ENCODE measurements at regions not wholly inside any gene's neighbourhood (a gene's known extent, or its start where the extent isn't known, plus 50 kb on each side); places are given as distances from the start of the nearest gene placed in this dataset.
"Not testable (repeated sequence)": the region's sequence is repeated elsewhere in the genome, so short reads cannot be mapped to it uniquely, and the experiment has no call there.

DNA sequence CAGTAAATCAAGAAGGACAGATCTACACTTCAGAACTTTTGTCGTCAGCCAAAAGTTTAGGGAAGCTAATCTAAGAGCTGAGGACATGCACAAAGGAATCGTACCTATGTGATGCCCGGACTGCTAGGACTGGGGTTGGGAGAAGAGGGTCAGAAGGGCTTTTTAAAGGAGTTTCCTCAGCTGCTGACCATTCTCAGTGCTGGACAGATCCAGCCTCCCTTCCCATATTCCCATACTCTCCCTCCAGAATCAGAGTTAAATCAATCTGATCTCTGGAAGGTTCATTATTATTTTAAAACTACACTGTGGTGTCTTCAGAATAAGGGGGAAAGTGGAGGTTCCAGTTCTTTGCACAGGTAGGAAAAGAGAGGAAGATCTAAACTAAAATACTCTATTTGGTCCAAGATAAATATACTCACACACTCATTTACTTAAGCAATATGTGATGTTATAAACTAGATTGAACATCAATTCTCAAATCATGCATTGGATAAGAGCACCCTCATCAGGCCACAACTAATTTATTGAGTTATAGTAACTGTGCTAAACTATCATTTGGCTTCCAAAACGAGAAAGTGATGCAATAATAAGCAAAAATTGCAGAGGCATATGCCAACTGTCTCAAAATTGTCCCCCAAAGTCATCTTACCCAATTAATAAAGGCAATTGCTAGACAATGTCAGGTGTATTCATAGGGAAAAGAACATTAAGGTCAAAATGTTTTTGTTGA lies 124.7 kb downstream of the HNRNPD start:
- in situ Hi-C loops (cut with MboI; ENCODE audit: low sequenced_read_pairs), result no loop called here

DNA sequence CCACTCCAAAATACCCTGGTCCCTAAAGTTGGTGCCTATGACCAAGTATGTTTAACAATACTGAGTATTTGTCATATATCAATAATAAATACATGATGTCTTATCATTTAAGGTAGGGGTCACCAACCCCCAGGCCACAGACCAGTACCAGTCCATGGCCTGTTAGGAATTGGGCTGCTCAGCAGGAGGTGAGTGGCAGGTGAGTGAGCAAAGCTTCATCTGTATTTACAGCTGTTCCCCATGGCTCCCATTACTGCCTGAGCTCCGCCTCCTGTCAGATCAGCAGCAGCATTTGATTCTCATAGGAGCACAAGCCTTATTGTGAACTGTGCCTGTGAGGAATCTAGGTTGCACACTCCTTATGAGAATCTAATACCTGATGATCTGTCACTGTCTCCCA lies 126.2 kb downstream of the HNRNPD start:
- in situ Hi-C loops (cut with MboI; ENCODE audit: low sequenced_read_pairs), result no loop called here

DNA sequence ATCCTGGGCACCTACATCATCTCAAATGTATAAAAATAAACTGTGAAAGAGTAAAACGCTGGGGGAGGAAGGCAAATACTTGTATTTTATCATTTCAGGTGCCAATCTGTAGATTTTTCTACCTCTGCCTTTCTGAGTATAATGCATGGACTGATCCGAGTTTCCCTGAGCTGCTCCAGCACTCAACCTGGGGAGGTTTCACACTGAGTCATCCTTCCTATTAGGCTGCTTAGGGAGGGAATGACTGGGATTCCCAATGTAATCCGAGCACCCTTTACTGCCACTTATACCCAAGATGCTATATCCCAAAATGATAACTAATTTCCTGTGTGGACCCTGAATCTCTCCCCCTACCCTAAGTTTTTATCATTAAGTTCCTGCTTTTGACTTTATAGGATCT lies 126.6 kb downstream of the HNRNPD start:
- in situ Hi-C loops (cut with MboI; ENCODE audit: low sequenced_read_pairs), result no loop called here

DNA sequence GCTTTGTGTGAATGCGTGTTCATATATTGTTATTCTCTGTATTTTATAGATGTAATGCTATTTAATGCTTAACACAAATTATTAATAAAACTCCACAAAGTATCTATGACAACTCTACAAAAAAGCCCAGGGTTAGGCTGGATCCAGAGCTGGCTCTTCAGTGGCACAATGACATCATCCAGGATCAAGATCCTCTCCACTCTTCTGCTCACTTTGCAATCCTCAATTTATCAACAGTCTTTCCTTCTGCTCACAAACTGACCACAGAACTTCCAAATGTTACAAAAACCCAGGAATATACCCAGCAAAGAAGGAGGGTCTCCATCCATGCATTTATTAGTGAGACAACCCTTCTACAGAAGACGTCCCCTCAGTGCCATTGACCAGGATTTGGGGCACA lies 132.3 kb downstream of the HNRNPD start:
- in situ Hi-C loops (cut with MboI; ENCODE audit: low sequenced_read_pairs), result no loop called here

DNA sequence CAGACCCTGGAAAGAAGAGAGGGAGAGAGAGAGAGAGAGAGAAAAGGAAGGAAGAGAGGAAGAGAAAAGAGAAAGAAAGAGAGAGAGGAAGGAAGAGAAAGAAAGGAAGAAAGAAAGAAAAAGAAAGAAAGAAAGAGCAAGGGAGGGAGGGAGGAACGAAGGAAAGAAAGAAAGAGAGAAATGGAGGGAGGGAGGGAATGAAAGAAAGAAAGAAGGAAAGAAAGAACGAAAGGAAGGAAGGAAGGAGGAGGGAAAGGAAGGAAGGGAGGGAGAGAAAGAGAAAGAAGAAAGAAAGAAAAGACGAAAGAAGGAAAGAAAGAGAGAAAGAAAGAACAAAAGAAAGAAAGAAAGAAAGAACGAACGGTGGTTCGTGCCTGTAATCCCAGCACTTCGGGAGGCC lies 133.4 kb downstream of the HNRNPD start:
- in situ Hi-C loops (cut with MboI; ENCODE audit: low sequenced_read_pairs), result no loop called here

DNA sequence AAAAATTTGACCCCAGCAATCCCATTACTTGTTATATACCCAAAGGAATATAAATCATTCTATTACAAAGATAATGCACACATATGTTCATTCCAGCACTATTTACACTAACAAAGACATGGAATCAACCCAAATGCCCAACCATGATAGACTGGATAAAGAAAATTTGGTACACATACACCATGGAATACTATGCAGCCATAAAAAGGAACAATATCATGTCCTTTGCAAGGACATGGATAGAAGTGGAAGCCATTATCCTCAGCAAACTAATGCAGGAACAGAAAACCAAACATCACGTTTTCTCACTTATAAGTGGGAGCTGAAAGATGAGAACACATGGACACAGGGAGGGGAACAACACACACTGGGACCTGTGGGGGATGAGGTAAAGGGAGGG lies 136.6 kb downstream of the HNRNPD start:
- in situ Hi-C loops (cut with MboI; ENCODE audit: low sequenced_read_pairs), result not testable (repeated sequence)

DNA sequence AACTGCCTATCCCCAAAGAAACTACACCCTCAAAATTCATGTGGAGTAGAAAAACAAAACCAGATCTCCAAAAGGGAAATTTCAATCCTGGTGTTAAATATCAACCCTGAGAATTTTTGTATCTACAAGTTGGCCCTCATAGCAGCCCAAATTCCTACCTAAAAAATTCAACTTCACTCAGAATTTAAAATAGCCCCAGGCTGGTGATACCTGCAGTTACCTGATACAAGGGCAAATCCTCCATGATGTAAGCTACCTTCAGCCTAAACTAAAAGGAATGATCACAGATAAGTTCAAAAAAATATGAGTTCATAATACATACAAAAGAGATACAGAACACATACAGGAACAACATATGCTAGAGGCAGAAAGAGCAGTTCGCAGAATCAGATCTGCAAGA lies 138.4 kb downstream of the HNRNPD start:
- in situ Hi-C loops (cut with MboI; ENCODE audit: low sequenced_read_pairs), result no loop called here

DNA sequence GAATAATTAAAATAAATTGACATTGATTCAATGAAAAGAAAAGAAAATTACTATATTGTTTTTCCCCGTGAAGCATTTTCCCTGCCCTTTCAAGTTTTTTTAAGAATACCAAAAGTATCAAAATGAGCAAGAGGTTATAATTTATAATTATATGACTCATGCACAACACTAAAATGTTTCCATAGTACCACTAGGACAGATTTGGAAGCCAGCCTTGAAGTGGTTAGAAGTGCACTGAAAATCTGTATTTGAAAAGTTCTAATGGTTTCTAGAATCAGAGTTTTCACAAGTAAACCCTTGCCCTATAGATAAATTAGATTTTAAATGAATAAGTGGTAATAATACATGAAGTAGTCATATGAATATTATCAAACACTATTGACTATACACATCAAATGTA lies 140.9 kb downstream of the HNRNPD start:
- in situ Hi-C loops (cut with MboI; ENCODE audit: low sequenced_read_pairs), result no loop called here

DNA sequence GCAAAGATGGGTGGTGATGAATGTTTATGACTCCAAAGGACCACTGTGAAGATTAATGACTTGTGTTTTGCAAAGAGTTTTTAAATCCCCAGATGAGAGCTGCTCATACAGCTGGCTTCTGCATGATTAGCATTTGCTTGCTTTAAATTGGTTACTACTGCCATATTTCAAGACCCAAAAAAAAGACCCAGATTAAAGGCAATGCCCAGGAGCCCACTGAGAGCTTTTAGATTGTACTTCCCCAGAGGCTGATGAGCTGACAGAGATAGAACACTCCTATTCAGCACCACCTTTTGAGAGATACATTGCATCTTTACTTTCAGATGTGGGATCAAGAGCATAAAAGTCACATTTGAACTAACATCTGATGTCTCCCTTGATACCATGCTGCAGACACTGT lies 142.0 kb downstream of the HNRNPD start:
- in situ Hi-C loops (cut with MboI; ENCODE audit: low sequenced_read_pairs), result no loop called here

DNA sequence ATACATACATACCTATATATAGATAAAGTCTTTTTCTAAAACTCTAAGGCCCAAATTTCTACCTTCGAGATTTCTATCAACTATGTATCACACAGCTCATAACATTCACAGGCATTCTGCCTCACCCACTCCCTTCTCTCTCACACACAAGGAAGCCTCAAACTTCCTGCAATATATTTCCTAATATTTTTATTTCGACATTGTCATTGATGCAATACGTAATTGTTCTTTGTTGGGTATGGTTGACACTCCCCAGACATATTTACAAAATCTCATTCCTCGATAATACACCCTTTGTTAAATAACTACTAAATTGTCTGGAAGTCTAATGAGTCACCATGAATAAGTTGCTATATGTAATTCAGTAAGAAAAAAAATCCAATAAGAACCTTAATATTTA lies 143.5 kb downstream of the HNRNPD start:
- in situ Hi-C loops (cut with MboI; ENCODE audit: low sequenced_read_pairs), result no loop called here

DNA sequence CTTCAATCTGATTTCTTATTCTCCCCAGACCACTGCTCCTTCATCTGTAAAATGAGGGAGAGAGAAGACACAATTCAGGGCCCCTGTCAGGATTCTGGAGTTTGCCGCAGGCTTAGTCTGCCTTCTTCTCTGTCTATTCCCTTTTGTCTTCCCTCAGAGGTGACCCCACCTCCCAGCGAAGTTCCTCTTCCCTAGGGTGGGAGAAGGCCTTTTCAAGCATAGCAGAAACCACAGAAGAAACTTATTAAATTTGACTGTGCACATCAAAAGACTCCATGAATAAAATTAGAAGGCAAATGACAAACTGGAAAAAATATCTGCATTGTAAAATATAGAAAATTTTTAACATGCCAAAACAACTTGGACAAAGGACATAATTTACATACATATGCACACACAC lies 148.8 kb downstream of the HNRNPD start:
- in situ Hi-C loops (cut with MboI; ENCODE audit: low sequenced_read_pairs), result no loop called here

DNA sequence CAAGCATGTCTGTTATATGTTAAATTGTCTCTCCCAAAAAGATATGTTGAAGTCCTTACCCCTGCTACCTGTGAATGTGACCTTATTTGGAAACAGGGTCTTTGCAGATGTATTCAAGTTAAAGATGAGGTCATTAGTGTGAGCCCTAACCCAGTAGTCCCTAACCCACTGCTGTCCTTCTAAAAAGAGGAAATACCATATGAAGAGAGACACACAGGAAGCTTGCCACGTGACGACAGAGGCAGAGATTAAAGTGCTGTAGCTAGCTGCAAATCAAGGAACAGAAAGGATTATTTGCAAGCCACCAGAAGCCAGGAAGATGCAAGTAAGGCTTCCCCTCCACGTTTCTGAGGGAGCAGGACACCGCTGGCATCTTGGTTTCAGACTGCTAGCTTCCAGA lies 150.1 kb downstream of the HNRNPD start:
- in situ Hi-C loops (cut with MboI; ENCODE audit: low sequenced_read_pairs), result loop anchor here (25.0 kb wide), 1 partner anchor 811 kb away; no protein-coding TSS in a partner anchor

DNA sequence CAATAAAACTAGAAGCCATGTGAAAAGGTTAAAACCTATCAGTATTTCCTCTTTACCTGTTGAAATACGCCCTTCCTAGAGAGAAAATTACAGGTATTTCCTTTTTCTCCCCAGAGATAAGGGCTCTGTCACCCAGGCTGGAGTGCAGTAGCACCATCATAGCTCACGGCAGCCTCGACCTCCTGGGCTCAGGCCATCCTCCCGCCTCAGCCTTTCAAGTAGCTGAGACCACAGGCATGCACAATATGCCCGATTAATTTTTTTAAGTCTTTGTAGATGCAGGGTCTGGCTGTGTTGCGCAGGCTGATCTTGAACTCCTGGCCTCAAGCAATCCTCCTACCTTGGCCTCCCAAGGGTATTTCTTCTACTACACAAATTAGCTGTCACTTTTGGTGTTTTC lies 154.4 kb downstream of the HNRNPD start:
- in situ Hi-C loops (cut with MboI; ENCODE audit: low sequenced_read_pairs), result loop anchor here (25.0 kb wide), 1 partner anchor 807 kb away; no protein-coding TSS in a partner anchor

DNA sequence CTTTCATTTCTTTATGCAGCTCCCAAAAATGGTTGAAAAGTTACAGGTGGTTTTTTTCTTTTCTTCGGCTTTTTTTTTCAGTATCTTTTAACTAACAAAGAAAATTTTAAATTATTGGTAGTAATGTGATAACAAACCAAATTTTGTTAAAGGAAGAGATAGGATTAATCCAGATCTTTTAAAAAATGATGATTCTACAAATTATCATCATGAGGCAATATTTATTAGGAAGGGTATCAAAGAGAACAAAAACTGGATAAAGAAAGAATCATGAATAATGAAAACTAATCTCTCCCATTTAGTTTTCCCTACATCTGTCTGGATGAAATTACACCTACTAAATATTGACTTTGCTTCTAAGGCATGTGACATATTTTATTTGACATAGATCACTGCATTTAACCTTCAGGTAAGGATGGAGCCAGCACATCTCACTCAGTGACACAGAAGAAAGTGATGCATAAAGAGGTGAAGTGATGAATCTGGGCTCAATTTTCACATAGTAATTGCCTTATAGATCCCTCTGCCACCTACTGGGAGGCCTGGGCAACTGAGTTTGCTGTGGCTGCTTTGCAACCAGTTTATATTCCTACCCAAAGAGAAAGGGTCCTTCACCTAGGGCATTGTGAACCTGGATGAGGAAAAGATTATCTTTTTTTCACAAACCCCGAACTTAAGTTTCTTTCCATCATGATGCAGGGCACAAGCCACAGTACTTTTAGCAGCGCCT lies 155.6 kb downstream of the HNRNPD start:
- in situ Hi-C loops (cut with MboI; ENCODE audit: low sequenced_read_pairs), result loop anchor here (25.0 kb wide), 1 partner anchor 806 kb away; no protein-coding TSS in a partner anchor

DNA sequence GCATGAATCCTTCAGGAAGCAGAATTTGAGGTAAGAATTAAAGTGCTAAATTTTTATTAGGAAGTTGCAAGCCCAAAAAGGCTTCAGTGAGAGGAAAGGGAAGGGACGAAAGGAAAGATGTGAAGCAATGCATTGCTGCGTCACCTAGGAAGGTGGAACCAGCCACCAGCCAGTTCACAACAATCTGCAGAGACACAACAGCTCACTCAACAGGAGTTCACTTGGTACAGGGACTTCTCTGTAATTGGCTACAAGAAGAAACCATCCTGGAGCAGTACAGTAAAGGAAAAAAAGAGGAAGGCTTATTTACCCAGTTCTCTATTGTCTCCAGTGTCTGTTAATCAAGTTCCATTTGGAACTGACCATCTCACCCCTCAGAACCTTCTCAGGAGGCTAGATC lies 157.6 kb downstream of the HNRNPD start:
- in situ Hi-C loops (cut with MboI; ENCODE audit: low sequenced_read_pairs), result loop anchor here (25.0 kb wide), 1 partner anchor 804 kb away; no protein-coding TSS in a partner anchor

DNA sequence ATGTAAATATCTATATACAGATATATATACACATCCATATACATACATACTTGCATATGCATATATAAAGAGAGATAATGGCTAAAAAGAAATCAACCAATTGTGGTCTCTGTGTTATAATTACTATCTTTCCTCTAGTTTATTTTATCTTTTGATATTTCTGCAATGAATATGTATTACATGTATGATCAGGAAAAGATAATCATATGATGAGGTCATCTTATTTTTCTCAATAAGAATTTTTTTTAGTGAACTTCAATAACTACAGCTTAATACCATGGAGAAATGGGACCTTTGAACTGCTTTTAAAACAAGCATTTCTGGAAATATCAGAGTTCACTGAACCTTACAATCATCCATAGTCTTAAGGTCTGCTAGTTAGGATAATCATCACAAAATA lies 158.0 kb downstream of the HNRNPD start:
- in situ Hi-C loops (cut with MboI; ENCODE audit: low sequenced_read_pairs), result loop anchor here (25.0 kb wide), 1 partner anchor 803 kb away; no protein-coding TSS in a partner anchor

DNA sequence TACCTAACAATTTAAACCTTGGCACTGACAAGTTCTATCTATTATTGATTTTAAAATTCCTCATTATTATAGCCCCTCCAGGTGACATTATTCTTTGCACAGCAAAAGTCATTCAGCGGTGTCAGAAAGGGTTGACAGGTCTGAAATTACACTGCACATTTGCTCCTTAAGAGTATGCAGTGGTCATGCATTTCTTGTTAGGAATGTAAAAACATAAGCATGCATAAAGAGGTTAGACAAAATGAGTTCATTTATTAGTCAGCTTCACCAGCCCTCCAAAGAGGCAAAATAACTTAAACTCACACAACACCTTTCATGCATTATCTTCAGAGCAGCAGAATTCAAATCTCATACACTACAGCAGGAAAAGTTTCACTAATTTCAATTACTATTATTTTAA lies 158.8 kb downstream of the HNRNPD start:
- in situ Hi-C loops (cut with MboI; ENCODE audit: low sequenced_read_pairs), result loop anchor here (25.0 kb wide), 1 partner anchor 803 kb away; no protein-coding TSS in a partner anchor

DNA sequence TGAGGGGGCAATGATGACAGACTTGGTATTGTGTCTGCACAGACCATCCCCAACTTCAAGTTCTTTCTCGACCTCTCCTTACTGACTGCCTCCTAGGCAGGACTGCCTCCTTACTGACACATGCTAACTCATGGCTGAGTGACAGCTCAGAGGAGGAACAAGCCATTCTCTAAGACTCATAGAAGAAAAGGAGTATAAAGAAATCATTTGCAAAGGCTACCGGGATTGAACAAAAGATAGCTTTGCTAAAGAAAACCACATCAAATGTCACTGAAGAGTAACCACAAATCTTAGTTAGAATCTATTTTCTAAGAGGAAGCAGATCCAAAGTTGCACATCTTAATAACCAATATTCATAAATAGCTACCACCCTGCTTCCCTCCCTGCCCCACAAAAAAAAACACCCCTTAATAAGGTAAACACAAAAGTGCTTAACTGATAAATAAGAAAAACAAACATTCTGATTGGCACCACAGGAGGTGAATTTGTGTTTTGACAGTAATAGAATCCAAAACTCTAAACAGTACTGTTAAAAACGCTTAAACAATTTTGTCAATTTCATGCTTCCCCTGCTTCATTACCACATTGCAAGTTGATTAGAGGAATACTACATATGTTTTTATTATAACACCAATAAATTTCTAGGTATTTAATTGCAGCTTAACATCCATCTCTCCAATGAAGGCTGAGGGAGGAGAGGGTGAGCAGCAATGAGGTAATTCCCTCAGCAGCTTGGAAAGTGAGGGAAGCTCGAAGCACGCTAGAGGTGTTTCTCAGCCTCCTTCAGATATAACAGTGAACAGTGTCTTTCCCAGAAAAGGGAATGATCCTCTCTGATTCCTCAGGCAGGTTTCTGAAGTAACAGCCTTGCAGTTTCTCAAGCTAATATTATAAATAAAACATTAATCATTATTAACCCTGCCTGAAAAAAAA lies 160.0 kb downstream of the HNRNPD start:
- in situ Hi-C loops (cut with MboI; ENCODE audit: low sequenced_read_pairs), result loop anchor here (25.0 kb wide), 1 partner anchor 801 kb away; no protein-coding TSS in a partner anchor

DNA sequence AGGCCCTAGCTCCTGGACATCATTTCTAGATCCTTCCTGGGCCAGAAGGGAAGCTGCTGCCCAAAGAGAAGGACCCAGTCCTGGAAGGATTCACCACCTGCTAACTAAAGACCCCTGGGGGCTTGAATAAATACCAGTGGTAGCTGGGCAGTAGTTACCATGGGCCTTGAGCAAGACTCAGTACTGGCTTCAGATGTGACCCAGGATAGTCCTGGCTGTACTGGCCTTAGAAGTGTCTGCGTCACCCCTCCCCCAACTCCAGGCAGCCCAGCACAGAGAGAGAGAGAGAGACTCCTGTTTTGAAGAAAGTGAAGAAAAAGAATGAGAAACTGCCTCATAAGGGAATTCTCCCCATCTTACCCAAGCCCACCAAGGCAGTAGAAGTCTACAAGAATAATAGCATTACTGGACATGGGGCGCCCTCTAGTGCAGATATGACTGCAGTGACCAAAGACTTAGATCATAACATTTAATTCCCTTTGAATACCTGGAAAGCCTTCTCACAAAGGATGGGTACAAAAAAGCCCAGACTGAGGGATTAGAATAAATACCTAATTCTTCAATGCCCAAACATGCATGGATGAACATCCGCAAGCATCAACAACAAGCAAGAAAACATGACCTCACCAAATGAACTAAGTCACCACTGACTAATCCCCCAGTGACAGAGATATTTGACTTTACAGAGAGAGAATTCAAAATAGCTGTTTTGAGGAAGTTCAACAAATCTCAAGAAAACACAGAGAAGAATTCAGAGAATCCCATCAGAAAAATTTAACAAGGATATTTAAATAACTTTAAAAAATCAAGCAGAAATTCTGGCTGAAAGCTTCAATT lies 171.8 kb downstream of the HNRNPD start:
- in situ Hi-C loops (cut with MboI; ENCODE audit: low sequenced_read_pairs), result loop anchor here (25.0 kb wide), 1 partner anchor 790 kb away; no protein-coding TSS in a partner anchor

DNA sequence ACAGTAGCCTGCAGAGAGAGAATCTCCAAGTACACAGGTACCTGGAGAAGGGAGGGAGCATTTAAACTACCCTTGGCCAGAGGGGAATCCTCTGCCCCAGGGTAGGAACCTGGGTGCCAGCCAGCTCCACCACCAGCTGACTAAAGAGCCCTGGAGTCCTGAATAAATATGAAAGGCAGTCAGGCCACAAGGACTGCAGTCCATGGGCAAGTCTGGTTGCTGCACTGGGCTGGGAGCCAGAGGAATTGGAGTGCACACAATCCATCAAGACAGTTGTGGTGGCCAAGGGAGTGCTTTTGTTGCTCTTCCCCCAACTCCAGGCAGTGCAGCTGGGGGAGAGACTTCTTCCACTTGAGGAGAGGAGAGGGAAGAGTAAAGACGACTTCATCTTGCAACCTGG lies 172.5 kb downstream of the HNRNPD start:
- in situ Hi-C loops (cut with MboI; ENCODE audit: low sequenced_read_pairs), result loop anchor here (25.0 kb wide), 1 partner anchor 789 kb away; no protein-coding TSS in a partner anchor

Data from HL-60/S4 (cell line).